HepG2 (cell line): ENCODE measurements at regions not wholly inside any gene's neighbourhood (a gene's known extent, or its start where the extent isn't known, plus 50 kb on each side); places are given as distances from the start of the nearest gene placed in this dataset.

Experiments
- ATAC-seq: fragments of 200-7000 bp; cut with Tn5 transposase; 3 replicates; pipeline ENCODE4 v1.9.1; 2020; ENCODE audit warnings: mild to moderate bottlenecking, moderate library complexity
- BruUV-seq: library from RNA; stranded (reverse); fragments of 400-500 nt; replicated peaks from 2 replicates; lab custom pipeline; 2021; lab: Mats Ljungman, UMichigan
- CTCF ChIA-PET: fragments of 300-600 bp; formaldehyde crosslinking; extraction: SDS; loops from one replicate; lab custom pipeline; 2021; ENCODE audit warnings: low total read pairs, inconsistent platforms, low intra/inter-chr PET ratio; lab: Yijun Ruan, JAX
- POLR2A ChIA-PET: fragments of 350-600 bp; sonication (Branson Sonifier 250); formaldehyde crosslinking; loops from one replicate; lab custom pipeline; 2020; ENCODE audit warnings: antibody characterized with exemption, inconsistent platforms; lab: Yijun Ruan, JAX
- DNase-seq: peaks from one replicate; pipeline ENCODE4 v3.0.0-alpha.2; 2015; ENCODE audit warnings: low spot score
- FAIRE-seq: peaks from 3 replicates; lab custom pipeline; 2011; peaks lifted over from hg19 to GRCh38; lab: Jason Lieb, UNC
- H2AFZ ChIP-seq: one replicate; pipeline ENCODE4 v1.6.1; 2011; ENCODE audit warnings: low read length, inconsistent platforms
- H3K27ac ChIP-seq: fragments of 300-600 bp; 3 replicates; pipeline ENCODE4 v1.8.0; 2011; ENCODE audit warnings: mixed run types, mild to moderate bottlenecking, mixed read lengths, low read length, inconsistent platforms; ENCODE audit not compliant: insufficient read depth; ENCODE audit errors: extremely low read length
- H3K27me3 ChIP-seq, 2 experiments: fragments of 200-600 bp in 1 of 2; 2 replicates in 1 of 2; 3 replicates in 1 of 2; pipeline versions ENCODE4 v1.6.0 to v1.8.0; 2011; ENCODE audit warnings: low read length in 2 of 2, mild to moderate bottlenecking in 2 of 2, moderate library complexity in 2 of 2, inconsistent platforms in 1 of 2; ENCODE audit not compliant: insufficient read depth in 2 of 2, control insufficient read depth in 1 of 2
- H3K36me3 ChIP-seq, 2 experiments: fragments of 200-600 bp in 1 of 2; replicated peaks in 1 of 2; 2 replicates in 1 of 2; 3 replicates in 1 of 2; pipeline versions ENCODE4 v1.5.1 to v1.8.0; 2011; ENCODE audit warnings: low read length in 2 of 2, inconsistent platforms in 1 of 2; ENCODE audit not compliant: insufficient read depth in 2 of 2, control insufficient read depth in 1 of 2
- H3K4me1 ChIP-seq: 2 replicates; pipeline ENCODE4 v1.5.1; 2012; ENCODE audit warnings: low read length, inconsistent platforms; ENCODE audit not compliant: insufficient read depth
- H3K4me2 ChIP-seq: 2 replicates; pipeline ENCODE4 v1.6.0; 2011; ENCODE audit warnings: low read depth, low read length, inconsistent platforms
- H3K4me3 ChIP-seq, 3 experiments: fragments of 200-600 bp in 1 of 3; sonication (generic), shearing (Covaris generic) in 1 of 3; replicated peaks in 1 of 3; 2 replicates each; pipeline ENCODE4 v1.5.1; 2011 to 2016; ENCODE audit warnings: low read length in 3 of 3, inconsistent platforms in 2 of 3, low read depth in 2 of 3, mild to moderate bottlenecking in 2 of 3, control low read depth in 1 of 3, mixed read lengths in 1 of 3; ENCODE audit not compliant: insufficient read depth in 1 of 3
- H3K79me2 ChIP-seq: one replicate; pipeline ENCODE4 v1.6.1; 2011; ENCODE audit warnings: low read length, inconsistent platforms; ENCODE audit not compliant: insufficient read depth
- H3K9ac ChIP-seq: 2 replicates; pipeline ENCODE4 v1.6.0; 2011; ENCODE audit warnings: mild to moderate bottlenecking, low read depth, low read length, inconsistent platforms; ENCODE audit not compliant: insufficient read depth
- H3K9me3 ChIP-seq: 2 replicates; pipeline ENCODE4 v1.5.1; 2012; ENCODE audit warnings: mild to moderate bottlenecking, low read length
- H4K20me1 ChIP-seq: 2 replicates; pipeline ENCODE4 v1.6.0; 2011; ENCODE audit warnings: inconsistent platforms, mild to moderate bottlenecking, low read length, moderate library complexity; ENCODE audit not compliant: insufficient read depth
- DNMT1 ChIP-seq: sonication (generic); formaldehyde crosslinking; IDR thresholded peaks from 2 replicates; pipeline ENCODE4 v1.5.1; 2020; ENCODE audit warnings: mild to moderate bottlenecking, missing genetic modification reagents
- FOXA1 ChIP-seq, 2 experiments: fragments of 450-650 bp in 1 of 2; sonication (generic) in 1 of 2; formaldehyde crosslinking in 1 of 2; IDR thresholded peaks; 2 replicates each; pipeline versions ENCODE4 v1.4.0 to v1.6.1; 2016 to 2020; ENCODE audit warnings: missing genetic modification reagents in 1 of 2
- IKZF4 ChIP-seq: sonication (generic); formaldehyde crosslinking; IDR thresholded peaks from 2 replicates; pipeline ENCODE4 v1.5.1; 2020; ENCODE audit warnings: borderline replicate concordance, mild to moderate bottlenecking, low read depth, missing genetic modification reagents; ENCODE audit errors: not compliant biosample characterization
- PBX3 ChIP-seq: sonication (generic); formaldehyde crosslinking; IDR thresholded peaks from 2 replicates; pipeline ENCODE4 v1.8.1; 2023; ENCODE audit warnings: missing genetic modification reagents, inconsistent platforms, borderline replicate concordance
- SKI ChIP-seq: fragments of 450-650 bp; IDR thresholded peaks from one replicate; pipeline ENCODE4 v1.6.1; 2018; ENCODE audit warnings: mild to moderate bottlenecking; ENCODE audit not compliant: partially characterized antibody
- ZBTB39 ChIP-seq: sonication (generic); formaldehyde crosslinking; IDR thresholded peaks from 2 replicates; pipeline ENCODE4 v1.5.0; 2020; ENCODE audit warnings: missing genetic modification reagents
- ZNF710 ChIP-seq: sonication (generic); formaldehyde crosslinking; IDR thresholded peaks from 2 replicates; pipeline ENCODE4 v1.5.0; 2020; ENCODE audit warnings: mild to moderate bottlenecking, missing genetic modification reagents, borderline replicate concordance
- WGBS: methylation state at CpG from one replicate; pipeline ENCODE4 v1.1.6; 2017; ENCODE audit warnings: low lambda C conversion rate; 5-methylcytosine and 5-hydroxymethylcytosine counted together
- in situ Hi-C: cut with HindIII; loops from 2 replicates; pipeline ENCODE4 v1.10.0; 2017; ENCODE audit warnings: low pct_unique_long_range_greater_than_20kb; ENCODE audit not compliant: extremely low pct_ligation_motif_present
- intact Hi-C: fragments of 100-400 bp; cut with micrococcal nuclease; formaldehyde crosslinking; loops from one replicate; pipeline ENCODE4 v1.10.0; 2022; ENCODE audit not compliant: unreplicated experiment

- Histone ChIP-seq H4K20me1 (no peaks in the 10 kb centered on the region), H3K27me3 (no peaks in the 10 kb centered on the region), H3K9ac (no peak overlapping the region), H3K27ac (no peak overlapping the region), H3K9me3 (peaks cover 25% of the 10 kb centered on the region; the same call in 1 of the 2 replicates), H3K4me3 (no peak overlapping the region), H2AFZ (no peak overlapping the region), H3K4me1 (no peaks in the 10 kb centered on the region), H3K79me2 (no peaks in the 10 kb centered on the region), H3K36me3 (no peaks in the 10 kb centered on the region), H3K4me2 (no peak overlapping the region)
- DNase-seq (no peak), FAIRE-seq (no peak), ATAC-seq (no peak)
- POLR2A ChIA-PET: no interaction called here
- no peak for TF ChIP-seq IKZF4
- no peak for TF ChIP-seq PBX3 (CRISPR knock-in tag)
- no peak for TF ChIP-seq FOXA1 (IDR thresholded peaks at IDR 0.05)
- TF ChIP-seq FOXA1 (CRISPR knock-in tag; IDR thresholded peaks at IDR 0.05): no peak
- no peak for TF ChIP-seq ZNF710
- TF ChIP-seq DNMT1 (CRISPR knock-in tag): no peak
- TF ChIP-seq ZBTB39 (CRISPR knock-in tag): no peak
- TF ChIP-seq SKI: no peak
- WGBS: 30% methylated on average over 3 of the region's 3 CpGs
- no TSS peak for BruUV-seq
- intact Hi-C loops (no loop called here), in situ Hi-C loops (no loop called here)
- CTCF ChIA-PET: no interaction called here
These were observed 506.6 kb downstream of the SH3BGRL start for GRCh38 chrX:81708487-81708886.
